BLaER1 (cell line): ENCODE measurements at regions not wholly inside any gene's neighbourhood (a gene's known extent, or its start where the extent isn't known, plus 50 kb on each side); places are given as distances from the start of the nearest gene placed in this dataset.
"Not testable (repeated sequence)": the region's sequence is repeated elsewhere in the genome, so short reads cannot be mapped to it uniquely, and the experiment has no call there.

Source experiments
- H3K27ac ChIP-seq: shearing (Covaris generic); formaldehyde crosslinking; 2 replicates; pipeline ENCODE4 v1.8.1; 2022
- H3K27me3 ChIP-seq: shearing (Covaris generic); formaldehyde crosslinking; 2 replicates; pipeline ENCODE4 v1.8.1; 2022
- H3K36me3 ChIP-seq: shearing (Covaris generic); formaldehyde crosslinking; 2 replicates; pipeline ENCODE4 v1.8.1; 2022
- H3K4me1 ChIP-seq: shearing (Covaris generic); formaldehyde crosslinking; 2 replicates; pipeline ENCODE4 v1.8.1; 2022
- H3K4me2 ChIP-seq: shearing (Covaris generic); formaldehyde crosslinking; 2 replicates; pipeline ENCODE4 v1.8.1; 2022
- H3K4me3 ChIP-seq: shearing (Covaris generic); formaldehyde crosslinking; 2 replicates; pipeline ENCODE4 v1.8.1; 2022
- H3K9ac ChIP-seq: shearing (Covaris generic); formaldehyde crosslinking; 2 replicates; pipeline ENCODE4 v1.8.1; 2022
- H3K9me3 ChIP-seq: shearing (Covaris generic); formaldehyde crosslinking; 2 replicates; pipeline ENCODE4 v1.8.1; 2022
- H4K20me1 ChIP-seq: shearing (Covaris generic); formaldehyde crosslinking; 2 replicates; pipeline ENCODE4 v1.8.1; 2022

GRCh38 chr2:87638872-87639271, 109.0 kb upstream of the PLGLB2 start:
- H4K20me1 ChIP-seq, H3K9ac ChIP-seq, H3K4me3 ChIP-seq, H3K36me3 ChIP-seq, H3K27me3 ChIP-seq, H3K27ac ChIP-seq, H3K4me2 ChIP-seq, H3K4me1 ChIP-seq, H3K9me3 ChIP-seq: not testable (repeated sequence)

GRCh38 chr2:87639801-87640440, 108.0 kb upstream of the PLGLB2 start:
- not testable (repeated sequence) for H3K4me2 ChIP-seq, H3K27me3 ChIP-seq, H3K27ac ChIP-seq, H3K9me3 ChIP-seq, H3K36me3 ChIP-seq, H4K20me1 ChIP-seq, H3K9ac ChIP-seq, H3K4me1 ChIP-seq, H3K4me3 ChIP-seq

- H3K36me3 ChIP-seq, H3K4me2 ChIP-seq: not testable (repeated sequence)
Measured at GRCh38 chr2:87640961-87641563, 106.8 kb upstream of the PLGLB2 start.

DNA sequence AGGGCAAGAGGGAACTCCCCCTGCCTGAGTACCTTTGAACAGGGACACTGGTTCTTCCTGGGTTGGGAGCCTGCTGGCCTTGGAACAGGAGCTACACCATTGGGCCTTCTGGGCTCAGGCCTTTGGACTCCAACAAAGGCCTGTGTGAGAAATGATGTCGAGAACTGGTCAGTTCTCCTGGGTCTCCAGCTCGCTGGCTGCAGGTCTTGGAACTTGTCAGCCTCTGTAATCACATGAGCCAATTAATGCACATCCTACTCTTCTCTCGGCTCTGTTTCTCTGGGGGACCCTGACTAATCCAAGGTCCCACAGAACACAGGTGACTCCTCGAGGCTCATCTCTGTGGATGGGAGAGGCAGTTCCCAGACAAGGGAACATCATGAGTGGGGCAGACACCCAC, 104.7 kb upstream of the PLGLB2 start:
- H3K9me3 ChIP-seq, H3K9ac ChIP-seq, H3K4me2 ChIP-seq, H3K4me1 ChIP-seq, H3K4me3 ChIP-seq, H4K20me1 ChIP-seq, H3K36me3 ChIP-seq, H3K27ac ChIP-seq, H3K27me3 ChIP-seq: not testable (repeated sequence)

More at GRCh38 chr2:87640961-87641563, 106.8 kb upstream of the PLGLB2 start:
- H3K9me3 ChIP-seq, H3K4me1 ChIP-seq, H3K27me3 ChIP-seq, H3K4me3 ChIP-seq, H4K20me1 ChIP-seq, H3K27ac ChIP-seq, H3K9ac ChIP-seq: not testable (repeated sequence)

DNA sequence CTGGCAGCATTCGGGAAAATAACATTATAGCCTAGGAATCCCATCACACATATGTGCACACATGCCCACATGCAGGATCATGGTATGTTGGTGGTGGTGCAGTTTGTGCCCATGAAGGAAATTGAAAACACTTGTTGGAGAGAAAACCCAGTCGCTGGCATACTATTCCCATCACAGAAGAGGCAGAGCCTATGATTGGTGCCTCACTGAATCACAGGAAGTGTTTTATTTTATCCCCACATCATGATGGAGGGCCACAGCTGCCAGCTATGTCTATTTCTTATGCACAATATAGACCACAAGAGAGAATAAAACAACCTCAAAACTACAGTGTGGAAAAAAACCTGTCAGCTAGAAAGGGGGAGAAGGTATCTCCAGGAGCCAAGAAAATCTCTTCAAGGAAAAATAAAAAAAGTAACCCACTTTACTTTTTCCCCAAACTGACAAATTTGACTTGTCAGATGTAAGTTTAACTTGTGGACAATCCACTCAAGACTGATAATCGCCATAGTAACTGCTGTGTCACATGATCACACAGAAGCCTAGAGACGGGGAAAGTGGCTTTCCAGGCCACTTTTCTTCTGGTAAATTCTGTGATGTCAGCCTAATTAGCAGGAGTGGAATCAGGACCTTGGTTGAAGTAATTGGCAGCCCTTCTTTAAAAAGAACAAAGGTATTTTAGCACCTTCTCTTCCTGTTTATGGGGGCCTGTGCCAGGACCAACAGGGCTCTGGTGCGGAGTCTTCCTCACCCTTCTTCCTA, 100.0 kb upstream of the PLGLB2 start:
- not testable (repeated sequence) for H3K27ac ChIP-seq, H3K4me1 ChIP-seq, H3K9me3 ChIP-seq, H3K4me2 ChIP-seq, H3K27me3 ChIP-seq, H4K20me1 ChIP-seq, H3K4me3 ChIP-seq, H3K36me3 ChIP-seq, H3K9ac ChIP-seq

GRCh38 chr2:87648815-87649214, 99.1 kb upstream of the PLGLB2 start:
- not testable (repeated sequence) for H3K4me3 ChIP-seq, H3K9ac ChIP-seq, H3K27ac ChIP-seq, H3K9me3 ChIP-seq, H3K36me3 ChIP-seq, H3K27me3 ChIP-seq, H4K20me1 ChIP-seq, H3K4me1 ChIP-seq, H3K4me2 ChIP-seq

DNA sequence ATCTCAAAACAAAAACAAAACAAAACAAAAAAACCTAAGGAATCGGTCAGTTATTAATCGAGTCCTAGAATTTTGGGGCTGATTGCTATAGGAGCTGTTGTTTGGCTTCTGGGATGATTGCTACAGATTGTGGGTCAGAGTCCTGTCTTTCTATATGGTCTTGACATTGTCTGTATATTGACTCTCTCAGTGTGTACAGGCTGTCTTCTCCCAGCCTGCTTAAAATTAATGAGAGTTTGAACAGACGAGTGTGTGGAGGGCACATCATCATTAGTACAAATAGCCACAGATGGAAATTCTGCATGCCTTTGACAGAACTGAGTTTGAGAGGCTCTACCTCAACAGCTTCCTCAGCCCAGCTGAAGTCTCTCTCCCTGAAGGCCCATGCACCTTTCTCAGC, 98.0 kb upstream of the PLGLB2 start:
- not testable (repeated sequence) for H3K4me1 ChIP-seq, H3K9me3 ChIP-seq, H4K20me1 ChIP-seq, H3K4me2 ChIP-seq, H3K9ac ChIP-seq, H3K27ac ChIP-seq, H3K27me3 ChIP-seq, H3K36me3 ChIP-seq, H3K4me3 ChIP-seq

DNA sequence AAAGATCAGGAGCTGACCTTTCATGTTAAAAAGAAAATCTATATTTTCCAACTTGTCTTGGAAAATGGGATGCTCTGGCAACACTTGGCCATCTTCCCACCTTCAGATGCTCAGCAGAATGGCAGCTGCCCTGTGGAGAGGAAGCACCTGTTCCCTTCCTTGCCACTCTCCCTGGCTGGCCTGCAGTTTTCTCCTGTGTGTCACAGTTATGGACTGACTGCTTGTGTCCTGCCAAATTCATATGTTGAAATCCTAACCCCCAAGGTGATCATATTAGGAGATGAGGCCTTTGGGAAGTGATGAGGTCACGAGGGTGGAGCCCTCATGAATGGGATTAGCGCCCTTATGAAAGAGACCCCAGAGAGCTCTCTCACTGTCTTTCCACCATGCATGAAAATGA, 97.0 kb upstream of the PLGLB2 start:
- H3K9me3 ChIP-seq, H3K4me1 ChIP-seq, H3K27ac ChIP-seq, H3K9ac ChIP-seq, H4K20me1 ChIP-seq, H3K4me2 ChIP-seq, H3K4me3 ChIP-seq, H3K36me3 ChIP-seq, H3K27me3 ChIP-seq: not testable (repeated sequence)

- not testable (repeated sequence) for H3K4me3 ChIP-seq, H3K27me3 ChIP-seq, H3K9me3 ChIP-seq, H3K4me2 ChIP-seq, H3K4me1 ChIP-seq, H3K36me3 ChIP-seq, H4K20me1 ChIP-seq, H3K27ac ChIP-seq, H3K9ac ChIP-seq
Measured at GRCh38 chr2:87651589-87651988, 96.3 kb upstream of the PLGLB2 start.

GRCh38 chr2:87653373-87653772, 94.5 kb upstream of the PLGLB2 start:
- H3K36me3 ChIP-seq, H4K20me1 ChIP-seq, H3K27ac ChIP-seq, H3K9me3 ChIP-seq, H3K4me1 ChIP-seq, H3K4me3 ChIP-seq, H3K27me3 ChIP-seq, H3K4me2 ChIP-seq, H3K9ac ChIP-seq: not testable (repeated sequence)

GRCh38 chr2:87654136-87654814, 93.6 kb upstream of the PLGLB2 start:
- not testable (repeated sequence) for H3K9me3 ChIP-seq, H3K4me2 ChIP-seq, H3K4me1 ChIP-seq, H3K9ac ChIP-seq, H3K4me3 ChIP-seq, H4K20me1 ChIP-seq, H3K36me3 ChIP-seq, H3K27me3 ChIP-seq, H3K27ac ChIP-seq

DNA sequence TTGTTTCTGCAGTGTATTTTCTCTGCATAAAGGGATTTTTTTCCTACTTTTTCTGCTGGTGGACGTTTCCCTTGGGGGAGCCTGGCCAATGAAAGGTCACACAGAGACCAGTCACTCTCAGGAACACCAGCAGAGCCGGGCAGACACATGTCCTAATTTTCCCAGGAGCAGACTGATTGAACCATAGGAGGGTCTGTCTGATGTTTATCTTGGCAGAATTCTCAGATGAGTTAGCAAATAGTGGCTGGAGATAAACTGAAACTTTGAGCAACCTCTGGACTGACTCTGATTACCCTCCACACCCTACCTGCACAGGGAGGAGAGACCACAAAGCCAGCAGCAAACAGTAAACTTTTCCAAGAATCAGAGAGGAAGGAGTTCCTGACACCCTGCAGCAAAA, 90.0 kb upstream of the PLGLB2 start:
- H3K4me1 ChIP-seq, H3K27me3 ChIP-seq, H3K4me3 ChIP-seq, H3K36me3 ChIP-seq, H3K27ac ChIP-seq, H4K20me1 ChIP-seq, H3K9ac ChIP-seq, H3K4me2 ChIP-seq, H3K9me3 ChIP-seq: not testable (repeated sequence)

DNA sequence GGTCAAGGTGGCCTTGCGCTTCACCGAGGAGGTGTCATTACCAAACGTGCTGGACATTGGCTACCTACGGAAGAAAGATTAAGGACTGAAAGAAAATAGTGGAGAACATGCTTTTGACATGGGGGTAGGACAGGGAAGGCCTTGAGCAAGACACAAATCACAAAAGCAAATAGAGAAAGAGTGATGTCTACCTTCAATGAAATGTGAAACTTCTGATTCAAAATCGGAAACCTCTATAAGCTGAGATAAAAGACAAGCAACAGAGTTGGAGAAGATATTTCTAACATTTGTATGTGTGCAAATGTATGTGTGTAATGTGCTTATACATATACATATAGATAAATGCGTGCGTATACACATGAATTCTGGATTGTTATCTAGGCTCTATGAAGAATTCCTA, 89.5 kb upstream of the PLGLB2 start:
- H3K9me3 ChIP-seq, H3K9ac ChIP-seq, H4K20me1 ChIP-seq, H3K27ac ChIP-seq, H3K4me2 ChIP-seq, H3K36me3 ChIP-seq, H3K4me3 ChIP-seq, H3K4me1 ChIP-seq, H3K27me3 ChIP-seq: not testable (repeated sequence)

- not testable (repeated sequence) for H3K27me3 ChIP-seq, H3K9ac ChIP-seq, H3K36me3 ChIP-seq
Measured at GRCh38 chr2:87658976-87659375, 88.9 kb upstream of the PLGLB2 start.

GRCh38 chr2:87660164-87660563, 87.7 kb upstream of the PLGLB2 start:
- H3K27ac ChIP-seq, H3K27me3 ChIP-seq, H3K4me1 ChIP-seq, H3K36me3 ChIP-seq, H3K9me3 ChIP-seq, H3K4me3 ChIP-seq, H4K20me1 ChIP-seq, H3K4me2 ChIP-seq, H3K9ac ChIP-seq: not testable (repeated sequence)

More at GRCh38 chr2:87658976-87659375, 88.9 kb upstream of the PLGLB2 start:
- H4K20me1 ChIP-seq, H3K9me3 ChIP-seq, H3K4me3 ChIP-seq, H3K4me1 ChIP-seq, H3K27ac ChIP-seq, H3K4me2 ChIP-seq: not testable (repeated sequence)
